Mesenchymal stem cell (in vitro differentiated cells and primary cell): ENCODE measurements at regions not wholly inside any gene's neighbourhood (a gene's known extent, or its start where the extent isn't known, plus 50 kb on each side); places are given as distances from the start of the nearest gene placed in this dataset.

Experiments used
- DNase-seq: peaks from one replicate; pipeline ENCODE4 v3.0.0-alpha.2; 2013
- H2AFZ ChIP-seq: one replicate; pipeline ENCODE4 v1.6.1; 2013; ENCODE audit warnings: low read depth, mild to moderate bottlenecking, control low read depth, inconsistent platforms, low read length, moderate library complexity
- H2AK5ac ChIP-seq: 2 replicates; pipeline ENCODE4 v1.6.1; 2013; ENCODE audit warnings: low read length, moderate library complexity, mild to moderate bottlenecking, inconsistent platforms; ENCODE audit not compliant: severe bottlenecking
- H2BK120ac ChIP-seq: one replicate; pipeline ENCODE4 v1.6.1; 2013; ENCODE audit warnings: low read depth, mild to moderate bottlenecking, inconsistent platforms, low read length, moderate library complexity
- H2BK12ac ChIP-seq, 2 experiments: one replicate each; pipeline ENCODE4 v1.6.1; 2013; ENCODE audit warnings: inconsistent platforms in 2 of 2, low read length in 2 of 2, mild to moderate bottlenecking in 2 of 2, moderate library complexity in 2 of 2, control low read depth in 1 of 2
- H2BK15ac ChIP-seq: one replicate; pipeline ENCODE4 v1.6.1; 2013; ENCODE audit warnings: mild to moderate bottlenecking, low read depth, inconsistent platforms; ENCODE audit not compliant: poor library complexity, severe bottlenecking
- H2BK5ac ChIP-seq: 2 replicates; pipeline ENCODE4 v1.6.1; 2013; ENCODE audit warnings: low read depth, mild to moderate bottlenecking, low read length, control low read depth, inconsistent platforms; ENCODE audit not compliant: poor library complexity, severe bottlenecking
- H3K14ac ChIP-seq, 2 experiments: one replicate each; pipeline ENCODE4 v1.6.1; 2013; ENCODE audit warnings: inconsistent platforms in 2 of 2, low read length in 2 of 2, control low read depth in 1 of 2, mild to moderate bottlenecking in 1 of 2, moderate library complexity in 1 of 2
- H3K18ac ChIP-seq, 2 experiments: one replicate each; pipeline ENCODE4 v1.6.1; 2013; ENCODE audit warnings: inconsistent platforms in 2 of 2, low read length in 2 of 2, control low read depth in 1 of 2, low read depth in 1 of 2, mild to moderate bottlenecking in 1 of 2
- H3K23ac ChIP-seq, 2 experiments: one replicate each; pipeline ENCODE4 v1.6.1; 2013; ENCODE audit warnings: inconsistent platforms in 2 of 2, low read length in 2 of 2, mild to moderate bottlenecking in 2 of 2, moderate library complexity in 2 of 2, control low read depth in 1 of 2
- H3K27ac ChIP-seq: 2 replicates; pipeline ENCODE4 v1.5.1; 2013; ENCODE audit warnings: mild to moderate bottlenecking, moderate library complexity, low read length, control low read depth, inconsistent platforms; ENCODE audit not compliant: poor library complexity, severe bottlenecking
- H3K27me3 ChIP-seq, 2 experiments: 2 replicates each; pipeline versions ENCODE4 v1.6.1 to v1.7.0; 2013; ENCODE audit warnings: low read length in 2 of 2, mild to moderate bottlenecking in 2 of 2, moderate library complexity in 2 of 2, control low read depth in 1 of 2, inconsistent platforms in 1 of 2; ENCODE audit not compliant: control insufficient read depth in 1 of 2, insufficient read depth in 1 of 2
- H3K36me3 ChIP-seq, 2 experiments: 2 replicates each; pipeline versions ENCODE4 v1.6.1 to v1.7.0; 2013; ENCODE audit warnings: low read length in 2 of 2, control low read depth in 1 of 2, inconsistent platforms in 1 of 2, low read depth in 1 of 2, mild to moderate bottlenecking in 1 of 2; ENCODE audit not compliant: insufficient read depth in 2 of 2, control insufficient read depth in 1 of 2
- H3K4ac ChIP-seq, 2 experiments: one replicate each; pipeline ENCODE4 v1.6.1; 2013; ENCODE audit warnings: inconsistent platforms in 2 of 2, low read length in 2 of 2, mild to moderate bottlenecking in 2 of 2, moderate library complexity in 2 of 2, control low read depth in 1 of 2, low read depth in 1 of 2
- H3K4me1 ChIP-seq: 2 replicates; pipeline ENCODE4 v1.6.1; 2013; ENCODE audit warnings: low read depth, low read length, control low read depth; ENCODE audit not compliant: control insufficient read depth, insufficient read depth
- H3K4me2 ChIP-seq: 2 replicates; pipeline ENCODE4 v1.6.1; 2013; ENCODE audit warnings: low read length, mild to moderate bottlenecking, inconsistent platforms; ENCODE audit not compliant: poor library complexity, severe bottlenecking
- H3K4me3 ChIP-seq, 2 experiments: 2 replicates each; pipeline versions ENCODE4 v1.5.1 to v1.7.0; 2013; ENCODE audit warnings: low read length in 2 of 2, mild to moderate bottlenecking in 2 of 2, control low read depth in 1 of 2, low read depth in 1 of 2; ENCODE audit not compliant: insufficient read depth in 1 of 2
- H3K79me1 ChIP-seq: replicated peaks from 2 replicates; pipeline ENCODE4 v1.6.1; 2013; ENCODE audit warnings: mild to moderate bottlenecking, control low read depth, low read length, inconsistent platforms; ENCODE audit not compliant: poor library complexity, severe bottlenecking
- H3K9ac ChIP-seq: 2 replicates; pipeline ENCODE4 v1.7.0; 2013; ENCODE audit warnings: mild to moderate bottlenecking, low read length, moderate library complexity
- H3K9me3 ChIP-seq: 2 replicates; pipeline ENCODE4 v1.7.0; 2013; ENCODE audit warnings: mild to moderate bottlenecking, low read length; ENCODE audit not compliant: control insufficient read depth
- H4K8ac ChIP-seq: one replicate; pipeline ENCODE4 v1.6.1; 2013; ENCODE audit warnings: inconsistent platforms, mild to moderate bottlenecking, low read length, moderate library complexity
- H4K91ac ChIP-seq: one replicate; pipeline ENCODE4 v1.6.1; 2013; ENCODE audit warnings: mild to moderate bottlenecking, low read length, inconsistent platforms
- WGBS: methylation state at CpG from one replicate; pipeline ENCODE4 v1.1.7; 2013; ENCODE audit warnings: mixed read lengths; 5-methylcytosine and 5-hydroxymethylcytosine counted together

- 93% methylated on average over 5 of the region's 8 CpGs for WGBS
- Histone ChIP-seq H2AK5ac (no peak overlapping the region), H3K27ac (no peak overlapping the region)
Measured at GRCh38 chr4:107203733-107204132, 167.6 kb upstream of the DKK2 start.

DNA sequence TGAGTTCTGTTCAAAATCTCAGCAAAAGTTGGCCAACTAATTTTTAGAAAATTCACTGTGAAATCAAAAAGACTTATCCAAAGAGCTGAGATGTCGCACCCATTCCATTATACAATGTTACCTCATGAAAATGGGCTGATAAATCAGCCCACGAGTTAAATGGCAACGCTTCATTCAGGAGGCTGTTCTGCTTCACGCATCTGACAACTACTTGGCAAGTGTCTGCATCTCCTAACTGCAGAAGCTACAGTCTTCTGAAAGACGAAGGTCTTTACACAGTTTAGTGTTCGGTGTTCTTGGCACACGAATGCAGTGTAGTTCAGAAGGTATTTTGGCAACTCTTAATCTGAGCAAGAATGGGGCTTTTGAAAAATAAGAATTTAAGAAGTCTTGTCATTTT is 166.6 kb upstream of the DKK2 start:
- WGBS = 97% methylated on average over 7 of the region's 7 CpGs
- Histone ChIP-seq H3K4me1 (peaks cover 2% of the 10 kb centered on the region), H3K4me3 (no peak overlapping the region)

More at GRCh38 chr4:107203733-107204132, 167.6 kb upstream of the DKK2 start:
- no peak overlapping the region for H4K91ac ChIP-seq
- H2BK5ac ChIP-seq = no peak overlapping the region
- H2BK15ac ChIP-seq = no peak overlapping the region
- H3K4me1 ChIP-seq = peaks cover 2% of the 10 kb centered on the region
- H4K8ac ChIP-seq = no peak overlapping the region
- no peak overlapping the region for H3K9ac ChIP-seq
- H3K36me3 ChIP-seq = no peaks in the 10 kb centered on the region
- no peak overlapping the region for H3K4ac ChIP-seq
- no peaks in the 10 kb centered on the region for H3K9me3 ChIP-seq
- no peak overlapping the region for H3K4me3 ChIP-seq
- H3K14ac ChIP-seq = no peak overlapping the region
- no peak overlapping the region for H2BK120ac ChIP-seq
- H3K23ac ChIP-seq = no peak overlapping the region
- H3K4me2 ChIP-seq = no peak overlapping the region
- H3K79me1 ChIP-seq = no peaks in the 10 kb centered on the region
- H2BK12ac ChIP-seq = no peak overlapping the region
- no peak overlapping the region for H3K18ac ChIP-seq
- DNase-seq = no peak
- H2AFZ ChIP-seq = no peak overlapping the region
- H3K27me3 ChIP-seq = no peaks in the 10 kb centered on the region

GRCh38 chr4:107197121-107197520 is 161.0 kb upstream of the DKK2 start:
- 50% methylated on average over 1 of the region's 4 CpGs for WGBS
- no peak overlapping the region for H3K18ac ChIP-seq

More for the DNA sequence above, 166.6 kb upstream of the DKK2 start:
- H3K27me3 ChIP-seq = no peaks in the 10 kb centered on the region
- no peak overlapping the region for H3K23ac ChIP-seq
- no peak overlapping the region for H3K9ac ChIP-seq
- no peak overlapping the region for H4K91ac ChIP-seq
- no peak overlapping the region for H2BK12ac ChIP-seq
- no peak overlapping the region for H4K8ac ChIP-seq
- H2BK120ac ChIP-seq = no peak overlapping the region
- H3K14ac ChIP-seq = no peak overlapping the region
- no peaks in the 10 kb centered on the region for H3K9me3 ChIP-seq
- no peak overlapping the region for H2AK5ac ChIP-seq
- H3K36me3 ChIP-seq = no peaks in the 10 kb centered on the region
- H3K27ac ChIP-seq = no peak overlapping the region
- H2AFZ ChIP-seq = no peak overlapping the region
- no peak overlapping the region for H3K4me2 ChIP-seq
- H2BK15ac ChIP-seq = no peak overlapping the region
- no peak overlapping the region for H3K4ac ChIP-seq
- H3K18ac ChIP-seq = no peak overlapping the region
- no peaks in the 10 kb centered on the region for H3K79me1 ChIP-seq
- DNase-seq = no peak
- H2BK5ac ChIP-seq = no peak overlapping the region

GRCh38 chr4:107196312-107196711 is 160.2 kb upstream of the DKK2 start:
- Histone ChIP-seq H3K4ac (no peak overlapping the region), H2BK12ac (no peak overlapping the region), H3K36me3 (no peaks in the 10 kb centered on the region), H2AK5ac (no peak overlapping the region), H2AFZ (no peak overlapping the region), H3K4me1 (no peaks in the 10 kb centered on the region), H4K8ac (no peak overlapping the region), H3K4me3 (no peak overlapping the region), H3K9ac (no peak overlapping the region), H3K14ac (no peak overlapping the region), H3K4me2 (no peak overlapping the region), H3K9me3 (no peaks in the 10 kb centered on the region), H3K27me3 (no peaks in the 10 kb centered on the region), H2BK5ac (no peak overlapping the region), H3K27ac (no peak overlapping the region), H2BK15ac (no peak overlapping the region), H2BK120ac (no peak overlapping the region), H3K79me1 (no peaks in the 10 kb centered on the region), H3K18ac (no peak overlapping the region), H4K91ac (no peak overlapping the region), H3K23ac (no peak overlapping the region)
- WGBS = 94% methylated on average over 2 of the region's 2 CpGs
- DNase-seq = no peak

More at GRCh38 chr4:107197121-107197520, 161.0 kb upstream of the DKK2 start:
- no peak for DNase-seq
- Histone ChIP-seq H3K14ac (no peak overlapping the region), H3K79me1 (no peaks in the 10 kb centered on the region), H3K9ac (no peak overlapping the region), H2AFZ (no peak overlapping the region), H3K4me1 (no peaks in the 10 kb centered on the region), H3K9me3 (no peaks in the 10 kb centered on the region), H4K8ac (no peak overlapping the region), H3K27me3 (no peaks in the 10 kb centered on the region), H3K4me3 (no peak overlapping the region), H2BK12ac (no peak overlapping the region), H3K23ac (no peak overlapping the region), H2BK15ac (no peak overlapping the region), H3K36me3 (no peaks in the 10 kb centered on the region), H3K27ac (no peak overlapping the region), H3K4ac (no peak overlapping the region), H2AK5ac (no peak overlapping the region), H4K91ac (no peak overlapping the region), H3K4me2 (no peak overlapping the region), H2BK120ac (no peak overlapping the region), H2BK5ac (no peak overlapping the region)
